Neuronal stem cell (in vitro differentiated cells): ENCODE measurements at regions not wholly inside any gene's neighbourhood (a gene's known extent, or its start where the extent isn't known, plus 50 kb on each side); places are given as distances from the start of the nearest gene placed in this dataset.

Experiments
- DNase-seq: peaks from one replicate; pipeline ENCODE4 v3.0.0-alpha.2; 2013; ENCODE audit warnings: low spot score
- H2AFZ ChIP-seq: one replicate; pipeline ENCODE4 v1.6.1; 2013; ENCODE audit warnings: mild to moderate bottlenecking, low read length, inconsistent platforms
- H2AK5ac ChIP-seq: 2 replicates; pipeline ENCODE4 v1.6.1; 2013; ENCODE audit warnings: low read depth, mild to moderate bottlenecking, inconsistent platforms, low read length, moderate library complexity, mixed read lengths
- H2BK120ac ChIP-seq: 2 replicates; pipeline ENCODE4 v1.6.1; 2013; ENCODE audit warnings: low read depth, mild to moderate bottlenecking, inconsistent platforms, low read length, moderate library complexity, mixed read lengths
- H2BK12ac ChIP-seq: one replicate; pipeline ENCODE4 v1.6.1; 2013; ENCODE audit warnings: low read length, inconsistent platforms
- H2BK15ac ChIP-seq: 2 replicates; pipeline ENCODE4 v1.6.1; 2013; ENCODE audit warnings: mild to moderate bottlenecking, low read length, inconsistent platforms, mixed read lengths
- H2BK5ac ChIP-seq: one replicate; pipeline ENCODE4 v1.6.1; 2013; ENCODE audit warnings: inconsistent platforms, mild to moderate bottlenecking, low read length, moderate library complexity
- H3K14ac ChIP-seq: one replicate; pipeline ENCODE4 v1.6.1; 2013; ENCODE audit warnings: low read length, inconsistent platforms
- H3K18ac ChIP-seq: 2 replicates; pipeline ENCODE4 v1.6.1; 2013; ENCODE audit warnings: low read length, inconsistent platforms
- H3K23ac ChIP-seq: 2 replicates; pipeline ENCODE4 v1.6.1; 2013; ENCODE audit warnings: low read depth, mild to moderate bottlenecking, mixed read lengths, low read length, inconsistent platforms; ENCODE audit not compliant: poor library complexity
- H3K27ac ChIP-seq: replicated peaks from 3 replicates; pipeline ENCODE4 v1.5.1; 2013; ENCODE audit warnings: low read length, inconsistent platforms
- H3K27me3 ChIP-seq, 3 experiments: 2 replicates each; pipeline ENCODE4 v1.6.1; 2013; ENCODE audit warnings: low read length in 3 of 3, mild to moderate bottlenecking in 2 of 3, inconsistent platforms in 1 of 3, low read depth in 1 of 3, mixed read lengths in 1 of 3, moderate library complexity in 1 of 3; ENCODE audit not compliant: control insufficient read depth in 3 of 3, insufficient read depth in 3 of 3
- H3K36me3 ChIP-seq, 2 donors: replicated peaks in 1 of 2; 2 replicates each; pipeline ENCODE4 v1.6.1; 2013; ENCODE audit warnings: low read length in 2 of 2; ENCODE audit not compliant: control insufficient read depth in 2 of 2, insufficient read depth in 2 of 2
- H3K4ac ChIP-seq: 2 replicates; pipeline ENCODE4 v1.6.1; 2013; ENCODE audit warnings: inconsistent platforms, mild to moderate bottlenecking, low read length, moderate library complexity
- H3K4me1 ChIP-seq, 2 donors: 1 replicate in 1 of 2; 2 replicates in 1 of 2; pipeline ENCODE4 v1.6.1; 2013; ENCODE audit warnings: low read length in 2 of 2, low read depth in 1 of 2; ENCODE audit not compliant: control insufficient read depth in 2 of 2, insufficient read depth in 1 of 2
- H3K4me2 ChIP-seq: one replicate; pipeline ENCODE4 v1.6.1; 2013; ENCODE audit warnings: mild to moderate bottlenecking, low read length, inconsistent platforms; ENCODE audit not compliant: insufficient read depth, poor library complexity, severe bottlenecking
- H3K4me3 ChIP-seq, 2 donors: 2 replicates each; pipeline ENCODE4 v1.5.1; 2013; ENCODE audit warnings: low read length in 2 of 2, mild to moderate bottlenecking in 2 of 2, inconsistent platforms in 1 of 2, moderate library complexity in 1 of 2
- H3K79me1 ChIP-seq: one replicate; pipeline ENCODE4 v1.6.1; 2013; ENCODE audit warnings: low read depth, mild to moderate bottlenecking, inconsistent platforms, low read length, moderate library complexity
- H3K9ac ChIP-seq: one replicate; pipeline ENCODE4 v1.6.1; 2013; ENCODE audit warnings: mild to moderate bottlenecking, low read depth, low read length, inconsistent platforms; ENCODE audit not compliant: poor library complexity
- H3K9me3 ChIP-seq, 2 donors: replicated peaks in 1 of 2; 2 replicates each; pipeline versions ENCODE3 to v1.6.1; 2013; ENCODE audit warnings: low read length in 2 of 2, mild to moderate bottlenecking in 2 of 2, inconsistent platforms in 1 of 2, low read depth in 1 of 2, mixed read lengths in 1 of 2, moderate library complexity in 1 of 2; ENCODE audit not compliant: control insufficient read depth in 2 of 2, insufficient read depth in 1 of 2
- H4K8ac ChIP-seq: one replicate; pipeline ENCODE4 v1.6.1; 2013; ENCODE audit warnings: low read depth, mild to moderate bottlenecking, inconsistent platforms, low read length, moderate library complexity
- H4K91ac ChIP-seq: one replicate; pipeline ENCODE4 v1.6.1; 2013; ENCODE audit warnings: low read length, low read depth, mild to moderate bottlenecking, inconsistent platforms; ENCODE audit not compliant: poor library complexity
- WGBS, 2 donors: extraction: QIAGEN DNeasy Blood & Tissue Kit; methylation state at CpG; one replicate each; pipeline ENCODE4 v1.1.7; 2013; ENCODE audit warnings: missing lambda C conversion rate in 2 of 2, mixed read lengths in 1 of 2; ENCODE audit not compliant: insufficient read length in 2 of 2, insufficient replicate concordance in 1 of 2; ENCODE audit errors: extremely low coverage in 2 of 2; 5-methylcytosine and 5-hydroxymethylcytosine counted together

DNA sequence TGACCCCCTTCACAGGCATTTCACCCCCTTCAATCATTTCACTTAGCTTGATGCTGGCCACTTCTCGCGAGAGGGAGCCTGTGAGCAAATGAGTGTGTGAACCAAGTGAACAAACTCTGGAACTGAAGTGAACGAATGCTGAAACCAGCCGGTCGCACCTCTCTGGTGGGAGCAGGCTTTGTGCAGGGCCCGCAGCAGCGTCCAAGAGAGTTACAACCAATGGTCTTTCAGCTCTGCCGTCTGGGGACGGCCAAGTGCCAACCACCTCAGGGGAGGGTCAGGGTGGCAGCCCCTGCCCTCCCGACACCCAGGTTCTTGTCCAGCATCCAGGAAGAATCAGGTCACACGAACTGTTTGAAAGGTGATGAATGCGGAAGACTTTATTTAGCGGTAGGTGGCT is 764.0 kb downstream of the SUCLG1 start:
- no peak overlapping the region for H3K4ac ChIP-seq
- no CpG with 5 or more reads among the region's 13 CpGs for WGBS, 2 donors
- H2AK5ac ChIP-seq: no peak overlapping the region
- no peaks in the 10 kb centered on the region for H3K9me3 ChIP-seq
- H3K23ac ChIP-seq: no peak overlapping the region
- no peaks in the 10 kb centered on the region for H3K27me3 ChIP-seq
- H2BK15ac ChIP-seq: no peak overlapping the region
- no peak overlapping the region for H2AFZ ChIP-seq
- H3K27ac ChIP-seq: no peak overlapping the region
- H2BK5ac ChIP-seq: no peak overlapping the region
- no peaks in the 10 kb centered on the region for H3K36me3 ChIP-seq
- no peaks in the 10 kb centered on the region for H3K79me1 ChIP-seq
- no peak overlapping the region for H3K4me2 ChIP-seq
- no peak overlapping the region for H3K9ac ChIP-seq
- H3K18ac ChIP-seq: no peak overlapping the region
- H4K91ac ChIP-seq: no peak overlapping the region
- H2BK12ac ChIP-seq: no peak overlapping the region
- H2BK120ac ChIP-seq: no peak overlapping the region
- DNase-seq: no peak
- H3K4me1 ChIP-seq: peaks cover 0 to 2% of the 10 kb centered on the region in 2 donors
- H4K8ac ChIP-seq: no peak overlapping the region
- peak overlapping the region in 1 of 2 donors; percentile 43 for H3K4me3 ChIP-seq
- no peak overlapping the region for H3K14ac ChIP-seq

DNA sequence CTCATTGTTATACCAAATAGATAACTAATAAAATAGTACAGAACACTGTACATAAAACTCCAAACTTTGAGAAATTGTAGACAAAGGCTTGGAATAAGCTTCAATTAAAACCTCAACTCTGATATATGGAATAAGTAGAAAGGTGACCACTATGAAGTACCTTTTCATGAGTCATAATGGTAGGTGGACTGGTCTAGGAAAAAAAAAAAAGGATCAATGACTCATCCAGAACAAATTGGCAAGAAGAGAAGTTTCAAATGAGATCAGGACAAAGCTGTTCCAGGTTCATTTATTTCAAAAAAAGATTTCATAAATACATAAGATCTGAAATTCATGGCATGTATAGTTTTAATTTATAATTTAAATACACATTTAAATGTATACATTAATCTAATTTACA is 769.7 kb downstream of the SUCLG1 start:
- Histone ChIP-seq H4K8ac (no peak overlapping the region), H3K9ac (no peak overlapping the region), H3K23ac (no peak overlapping the region), H3K18ac (no peak overlapping the region), H2BK120ac (no peak overlapping the region), H3K4me1 (no peaks in the 10 kb centered on the region), H3K27me3 (no peaks in the 10 kb centered on the region), H3K27ac (no peak overlapping the region), H2BK15ac (no peak overlapping the region), H3K79me1 (no peaks in the 10 kb centered on the region), H3K4me3 (no peak overlapping the region), H3K4ac (no peak overlapping the region), H3K14ac (no peak overlapping the region), H2BK12ac (no peak overlapping the region), H2AFZ (no peak overlapping the region), H2AK5ac (no peak overlapping the region), H4K91ac (no peak overlapping the region), H2BK5ac (no peak overlapping the region), H3K4me2 (no peak overlapping the region), H3K36me3 (no peaks in the 10 kb centered on the region), H3K9me3 (no peaks in the 10 kb centered on the region)
- DNase-seq: no peak

DNA sequence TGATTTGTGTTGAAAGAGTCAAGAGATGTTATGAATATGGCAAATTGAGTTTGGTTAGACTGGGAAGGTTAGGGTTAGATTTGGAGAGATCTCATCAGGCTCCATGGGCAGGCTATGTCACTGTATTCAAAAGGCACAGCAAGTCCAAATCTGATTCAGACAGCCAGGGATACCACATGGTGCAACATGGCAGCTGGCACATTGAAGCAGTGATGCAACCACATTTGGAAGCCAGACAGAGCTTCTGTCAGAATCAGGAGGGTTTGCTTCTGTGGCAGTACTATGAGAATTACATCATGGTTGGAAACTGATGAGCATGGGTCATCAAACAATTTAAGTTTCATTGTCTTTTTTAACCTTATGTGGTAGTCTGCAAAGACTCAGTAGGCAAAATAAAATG is 772.2 kb downstream of the SUCLG1 start:
- no peak overlapping the region for H4K8ac ChIP-seq
- H3K14ac ChIP-seq: no peak overlapping the region
- H3K23ac ChIP-seq: no peak overlapping the region
- no peak overlapping the region for H3K18ac ChIP-seq
- no peaks in the 10 kb centered on the region for H3K4me1 ChIP-seq
- no peak overlapping the region for H2BK15ac ChIP-seq
- H3K27ac ChIP-seq: no peak overlapping the region
- H2BK5ac ChIP-seq: no peak overlapping the region
- H3K79me1 ChIP-seq: no peaks in the 10 kb centered on the region
- no peak overlapping the region for H2AK5ac ChIP-seq
- H2BK12ac ChIP-seq: no peak overlapping the region
- H3K4me2 ChIP-seq: no peak overlapping the region
- no peak overlapping the region for H2BK120ac ChIP-seq
- no peak overlapping the region for H3K4ac ChIP-seq
- H4K91ac ChIP-seq: no peak overlapping the region
- H3K27me3 ChIP-seq: no peaks in the 10 kb centered on the region
- no peak for DNase-seq
- H3K4me3 ChIP-seq: no peak overlapping the region
- H3K36me3 ChIP-seq: no peaks in the 10 kb centered on the region
- no peaks in the 10 kb centered on the region for H3K9me3 ChIP-seq
- no peak overlapping the region for H2AFZ ChIP-seq
- H3K9ac ChIP-seq: no peak overlapping the region

DNA sequence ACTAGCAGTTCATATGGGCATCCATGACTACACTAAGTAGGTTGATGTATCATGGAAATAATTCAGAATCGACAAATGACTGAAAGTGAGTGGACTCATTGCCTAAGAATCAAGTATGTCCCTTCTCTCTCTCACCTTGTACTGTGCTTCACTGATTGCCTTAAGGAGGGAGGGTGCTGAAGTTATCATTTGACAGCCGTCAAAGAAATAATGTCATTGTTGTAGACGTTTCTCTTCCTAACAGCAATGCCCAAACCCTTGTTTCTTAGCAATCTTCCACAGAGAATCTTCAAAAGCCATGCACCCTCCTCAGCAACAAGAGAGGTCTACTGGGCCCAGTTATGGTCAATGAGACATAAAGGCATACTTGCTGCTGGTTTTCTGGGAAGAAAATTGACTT is 785.0 kb downstream of the SUCLG1 start:
- no peak for DNase-seq
- Histone ChIP-seq H3K9me3 (no peaks in the 10 kb centered on the region), H3K4ac (no peak overlapping the region), H2BK12ac (no peak overlapping the region), H2BK120ac (no peak overlapping the region), H3K4me2 (no peak overlapping the region), H2BK15ac (no peak overlapping the region), H3K4me1 (no peaks in the 10 kb centered on the region), H2AK5ac (no peak overlapping the region), H3K27ac (no peak overlapping the region), H2AFZ (no peak overlapping the region), H3K18ac (no peak overlapping the region), H3K36me3 (no peaks in the 10 kb centered on the region), H3K4me3 (no peak overlapping the region), H4K91ac (no peak overlapping the region), H3K14ac (no peak overlapping the region), H4K8ac (no peak overlapping the region), H2BK5ac (no peak overlapping the region), H3K23ac (no peak overlapping the region), H3K9ac (no peak overlapping the region), H3K79me1 (no peaks in the 10 kb centered on the region), H3K27me3 (no peaks in the 10 kb centered on the region)
- WGBS, 2 donors: no CpG with 5 or more reads among the region's 3 CpGs
